ENCODE measurements at regions not wholly inside any gene's neighbourhood (a gene's known extent, or its start where the extent isn't known, plus 50 kb on each side); places are given as distances from the start of the nearest gene placed in this dataset.
A peak's percentile ranks its signal among the peaks of the same experiment; 100 is the strongest.

- Histone ChIP-seq H3K27ac (no peak overlapping the region), H3K4me1 (no peaks in the 10 kb centered on the region), H3K9me3 (0 out of 3 replicates have a peak, but pooled peaks cover 5% of the 10 kb centered on the region), H3K4me2 (no peak overlapping the region), H3K4me3 (no peak overlapping the region)
- no peak for DNase-seq (ENCODE audit: low read depth in 1 of 2, low spot score in 1 of 2)
- FAIRE-seq, result no peak
- ChIA-PET POLR2A (no interaction called here), CTCF (no interaction called here)
- TF ChIP-seq CBX8 (IDR thresholded peaks at IDR 0.05) (no peak), JUNB (IDR thresholded peaks at IDR 0.05) (no peak), ELK1 (IDR thresholded peaks at IDR 0.05; ENCODE audit: low read depth, low read length) (no peak), NFE2L2 (conservative IDR thresholded peaks at IDR 0.05; ENCODE audit: low read length) (no peak), CBX2 (IDR thresholded peaks at IDR 0.05; ENCODE audit: borderline replicate concordance, low read depth) (no peak), ESRRA (IDR thresholded peaks at IDR 0.05; ENCODE audit: borderline replicate concordance, low read length) (no peak), E2F6 (IDR thresholded peaks at IDR 0.05; ENCODE audit: borderline replicate concordance, low read depth) (no peak)
- no peak for ATAC-seq
- WGBS (ENCODE audit: missing lambda C conversion rate), result 25% methylated on average over 3 of the region's 3 CpGs
Measured at GRCh38 chr7:45366475-45366874, 207.7 kb upstream of the ADCY1 start.

- ChIA-PET POLR2A (no interaction called here), CTCF (no interaction called here)
- WGBS (ENCODE audit: missing lambda C conversion rate), result 21% methylated on average over 5 of the region's 5 CpGs
- H3K9me3 ChIP-seq, result 0 out of 3 replicates have a peak, but pooled peaks cover 5% of the 10 kb centered on the region
- H3K27ac ChIP-seq, result no peak overlapping the region
- ATAC-seq (no peak), FAIRE-seq (no peak), DNase-seq (ENCODE audit: low read depth in 1 of 2, low spot score in 1 of 2) (no peak)
- H3K4me2 ChIP-seq, result no peak overlapping the region
- no peak for TF ChIP-seq CHD4 (IDR thresholded peaks at IDR 0.05; ENCODE audit: borderline replicate concordance)
- no peak overlapping the region for H3K4me3 ChIP-seq
- H3K4me1 ChIP-seq, result no peaks in the 10 kb centered on the region
Measured at GRCh38 chr7:45367026-45367425, 207.1 kb upstream of the ADCY1 start.

- ChIA-PET CTCF (no interaction called here), POLR2A (no interaction called here)
- no peak overlapping the region for H3K27ac ChIP-seq
- ATAC-seq (no peak), FAIRE-seq (no peak), DNase-seq (ENCODE audit: low read depth in 1 of 2, low spot score in 1 of 2) (no peak)
- no peak for TF ChIP-seq KDM5A (IDR thresholded peaks at IDR 0.05)
- no peak for TF ChIP-seq JUN (IDR thresholded peaks at IDR 0.05)
- TF ChIP-seq CHD4 (IDR thresholded peaks at IDR 0.05; ENCODE audit: borderline replicate concordance), result no peak
- no peak for TF ChIP-seq EHF (CRISPR knock-in tag; IDR thresholded peaks at IDR 0.05)
- TF ChIP-seq MAX (IDR thresholded peaks at IDR 0.05), result no peak
- no peak for TF ChIP-seq NFE2L2 (conservative IDR thresholded peaks at IDR 0.05; ENCODE audit: low read length)
- TF ChIP-seq EHMT2 (IDR thresholded peaks at IDR 0.05; ENCODE audit: low read depth), result no peak
- no peak for TF ChIP-seq CBX2 (IDR thresholded peaks at IDR 0.05; ENCODE audit: borderline replicate concordance, low read depth)
- no peak overlapping the region for H3K4me2 ChIP-seq
- no peak overlapping the region for H3K4me3 ChIP-seq
- 0 out of 3 replicates have a peak, but pooled peaks cover 5% of the 10 kb centered on the region for H3K9me3 ChIP-seq
- no peaks in the 10 kb centered on the region for H3K4me1 ChIP-seq
Measured at GRCh38 chr7:45368129-45368807, 205.9 kb upstream of the ADCY1 start.

GRCh38 chr7:45384499-45384898 is 189.7 kb upstream of the ADCY1 start:
- Histone ChIP-seq H3K9me3 (no peaks in the 10 kb centered on the region), H3K4me3 (no peak overlapping the region), H3K4me1 (peaks cover 29% of the 10 kb centered on the region), H3K27ac (no peak overlapping the region; a peak in 1 of 6 replicates), H3K4me2 (peak overlapping the region; percentile 14; the same call in 1 of the 3 replicates)
- POLR2A ChIA-PET, result no interaction called here
- 34% methylated on average over 3 of the region's 4 CpGs for WGBS (ENCODE audit: missing lambda C conversion rate)
- TF ChIP-seq EHF (CRISPR knock-in tag; IDR thresholded peaks at IDR 0.05) (no peak), MYC (IDR thresholded peaks at IDR 0.05; ENCODE audit: borderline replicate concordance, low read length) (no peak), HES2 (IDR thresholded peaks at IDR 0.05) (no peak), NR3C1 (IDR thresholded peaks at IDR 0.05) (no peak), NPAS2 (CRISPR knock-in tag; IDR thresholded peaks at IDR 0.05; ENCODE audit: borderline replicate concordance) (no peak), EHMT2 (IDR thresholded peaks at IDR 0.05; ENCODE audit: low read depth) (no peak)
- FAIRE-seq, result peak; percentile 84
- CTCF ChIA-PET, result interaction anchor here (0.9 kb wide), 1 partner anchor 51 kb away, joined by 4 read pairs; no protein-coding TSS in a partner anchor
- peak; percentile 52 to 60 for DNase-seq (ENCODE audit: low read depth in 1 of 2, low spot score in 1 of 2)
- peak; percentile 78 to 95 for ATAC-seq
